Panc1 (cell line): ENCODE measurements at regions not wholly inside any gene's neighbourhood (a gene's known extent, or its start where the extent isn't known, plus 50 kb on each side); places are given as distances from the start of the nearest gene placed in this dataset.

Experiments
- ATAC-seq: fragments of 200-7000 bp; cut with Tn5 transposase; 2 replicates; pipeline ENCODE4 v1.9.1; 2020; ENCODE audit warnings: mild to moderate bottlenecking, moderate library complexity
- BruUV-seq: library from RNA; stranded (reverse); fragments of 400-500 nt; replicated peaks from 2 replicates; lab custom pipeline; 2021; lab: Mats Ljungman, UMichigan
- CTCF ChIA-PET: fragments of 300-600 bp; sonication (Branson Sonifier 250); formaldehyde crosslinking; loops from one replicate; lab custom pipeline; 2022; ENCODE audit warnings: antibody characterized with exemption; lab: Charles Lee
- POLR2A ChIA-PET: fragments of 300-600 bp; sonication (Branson Sonifier 250); formaldehyde crosslinking; loops from one replicate; lab custom pipeline; 2022; ENCODE audit warnings: antibody characterized with exemption; lab: Charles Lee
- DNase-seq: peaks from one replicate; pipeline ENCODE4 v3.0.0-alpha.2; 2010; ENCODE audit warnings: low read depth, low spot score
- H3K27ac ChIP-seq: 2 replicates; pipeline ENCODE4 v1.5.1; 2011; ENCODE audit warnings: mild to moderate bottlenecking, low read length, inconsistent platforms
- H3K27me3 ChIP-seq: fragments of 200-500 bp; sonication (Bioruptor generic); 2 replicates; pipeline ENCODE4 v1.6.0; 2014; ENCODE audit warnings: low read length, inconsistent platforms; ENCODE audit not compliant: control insufficient read depth, insufficient read depth
- H3K36me3 ChIP-seq: fragments of 200-500 bp; sonication (Bioruptor generic); 2 replicates; pipeline ENCODE4 v1.5.1; 2014; ENCODE audit warnings: inconsistent platforms, mild to moderate bottlenecking, low read length, moderate library complexity; ENCODE audit not compliant: control insufficient read depth, insufficient read depth
- H3K4me1 ChIP-seq: 2 replicates; pipeline ENCODE4 v1.5.1; 2011; ENCODE audit warnings: inconsistent platforms, mild to moderate bottlenecking, low read length, moderate library complexity; ENCODE audit not compliant: control insufficient read depth, insufficient read depth
- H3K4me3 ChIP-seq, 2 experiments: 2 replicates each; pipeline ENCODE4 v1.5.1; 2011 to 2012; ENCODE audit warnings: low read depth in 2 of 2, low read length in 2 of 2, mild to moderate bottlenecking in 2 of 2, inconsistent platforms in 1 of 2, moderate library complexity in 1 of 2
- H3K9me3 ChIP-seq: fragments of 200-500 bp; sonication (Bioruptor generic); 2 replicates; pipeline ENCODE4 v1.5.1; 2014; ENCODE audit warnings: low read depth, mild to moderate bottlenecking, inconsistent platforms, low read length, moderate library complexity; ENCODE audit not compliant: control insufficient read depth, insufficient read depth
- CTCF ChIP-seq: fragments of 450-650 bp; IDR thresholded peaks from 2 replicates; pipeline ENCODE4 v1.5.1; 2017; ENCODE audit warnings: mild to moderate bottlenecking
- POLR2AphosphoS5 ChIP-seq: IDR thresholded peaks from 2 replicates; pipeline ENCODE4 v1.6.1; 2012; ENCODE audit warnings: mild to moderate bottlenecking, low read depth, low read length, moderate library complexity
- REST ChIP-seq, 2 experiments: IDR thresholded peaks; 2 replicates each; pipeline ENCODE4 v1.6.1; 2011 to 2012; ENCODE audit warnings: low read depth in 2 of 2, control low read depth in 1 of 2, low read length in 1 of 2, mild to moderate bottlenecking in 1 of 2, moderate library complexity in 1 of 2; ENCODE audit not compliant: insufficient read depth in 1 of 2
- SIN3A ChIP-seq: IDR thresholded peaks from 2 replicates; pipeline ENCODE4 v1.6.1; 2012; ENCODE audit warnings: low read depth, mild to moderate bottlenecking, low read length, moderate library complexity, borderline replicate concordance; ENCODE audit not compliant: insufficient read depth
- TCF7L2 ChIP-seq: IDR thresholded peaks from 2 replicates; pipeline ENCODE4 v1.6.1; 2011; ENCODE audit warnings: mild to moderate bottlenecking, low read depth, low read length, inconsistent platforms
- in situ Hi-C: cut with HindIII; loops from 2 replicates; pipeline ENCODE4 v1.10.0; 2016; ENCODE audit warnings: low sequenced_read_pairs, low pct_unique_long_range_greater_than_20kb
- intact Hi-C: fragments of 100-400 bp; cut with micrococcal nuclease; formaldehyde crosslinking; loops from one replicate; pipeline ENCODE4 v1.10.0; 2022; ENCODE audit not compliant: unreplicated experiment

DNA sequence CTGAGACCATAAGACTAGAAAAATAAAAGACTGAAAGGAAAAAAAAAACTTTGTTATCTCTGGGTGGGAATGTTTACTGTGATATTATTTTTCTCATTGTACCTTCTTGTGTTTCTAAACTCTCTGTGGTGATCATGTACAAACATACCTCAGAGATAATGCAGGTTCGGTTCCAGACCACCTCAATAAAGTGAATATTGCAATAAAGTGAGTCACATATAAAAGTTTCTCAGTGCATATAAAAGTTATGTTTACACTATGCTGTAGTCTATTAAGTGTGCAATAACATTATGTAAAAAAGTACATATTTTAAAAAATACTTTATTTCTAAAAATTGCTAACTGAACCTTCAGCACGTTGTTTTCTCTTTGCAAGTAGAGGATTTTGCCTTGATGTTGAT, 137.5 kb downstream of the CENPF start:
- DNase-seq, result no peak
- Histone ChIP-seq H3K36me3 (no peaks in the 10 kb centered on the region), H3K27me3 (peaks cover 2% of the 10 kb centered on the region; the same call in 1 of the 2 replicates), H3K4me1 (no peaks in the 10 kb centered on the region), H3K4me3 (no peak overlapping the region), H3K9me3 (no peaks in the 10 kb centered on the region), H3K27ac (no peak overlapping the region)
- intact Hi-C loops, result no loop called here
- ChIA-PET CTCF (no interaction called here), POLR2A (no interaction called here)
- TF ChIP-seq TCF7L2 (no peak), REST (IDR thresholded peaks at IDR 0.05; ENCODE audit: insufficient read depth in 1 of 2, low read depth in 2 of 2, low read length in 1 of 2) (no peak), CTCF (no peak), SIN3A (no peak), POLR2AphosphoS5 (no peak)
- in situ Hi-C loops, result no loop called here
- no peak for ATAC-seq
- BruUV-seq, result no TSS peak

GRCh38 chr1:214747050-214747635, 144.1 kb downstream of the CENPF start:
- TF ChIP-seq POLR2AphosphoS5 (no peak), REST (IDR thresholded peaks at IDR 0.05; ENCODE audit: insufficient read depth in 1 of 2, low read depth in 2 of 2, low read length in 1 of 2) (no peak), CTCF (no peak), SIN3A (no peak), TCF7L2 (no peak)
- POLR2A ChIA-PET, result no interaction called here
- DNase-seq (no peak), ATAC-seq (no peak)
- Histone ChIP-seq H3K36me3 (no peaks in the 10 kb centered on the region), H3K4me3 (no peak overlapping the region), H3K9me3 (no peaks in the 10 kb centered on the region), H3K4me1 (no peaks in the 10 kb centered on the region), H3K27me3 (no peaks in the 10 kb centered on the region), H3K27ac (no peak overlapping the region)
- CTCF ChIA-PET, result no interaction called here
- intact Hi-C loops, result no loop called here
- in situ Hi-C loops, result no loop called here
- BruUV-seq, result no TSS peak
